B cell (primary cell): ENCODE measurements at regions not wholly inside any gene's neighbourhood (a gene's known extent, or its start where the extent isn't known, plus 50 kb on each side); places are given as distances from the start of the nearest gene placed in this dataset.

Source experiments
- CTCF ChIP-seq: fragments of 200-600 bp; IDR thresholded peaks from one replicate; pipeline ENCODE4 v1.8.0; 2022; ENCODE audit warnings: antibody characterized with exemption, mild to moderate bottlenecking
- EZH2 ChIP-seq: IDR thresholded peaks from 2 replicates; pipeline ENCODE4 v1.6.1; 2012; ENCODE audit warnings: borderline replicate concordance, low read depth, mild to moderate bottlenecking, moderate library complexity, low read length; ENCODE audit not compliant: insufficient read depth, poor library complexity, severe bottlenecking

GRCh38 chr21:35225573-35225972, 176.5 kb upstream of the RUNX1 start:
- TF ChIP-seq CTCF (no peak), EZH2 (no peak)
